Effector CD8-positive, alpha-beta T cell (primary cell): ENCODE measurements at regions not wholly inside any gene's neighbourhood (a gene's known extent, or its start where the extent isn't known, plus 50 kb on each side); places are given as distances from the start of the nearest gene placed in this dataset.

Experiments
- DNase-seq: peaks from one replicate; lab custom pipeline; 2025; lab: John Stamatoyannopoulos, UW

GRCh38 chr9:32260151-32260862 lies 124.1 kb upstream of the ACO1 start:
- no peak for DNase-seq

GRCh38 chr9:32264170-32264864 lies 120.1 kb upstream of the ACO1 start:
- DNase-seq, result no peak

- no peak for DNase-seq
These were observed 119.4 kb upstream of the ACO1 start for GRCh38 chr9:32265037-32265436.

GRCh38 chr9:32278991-32279390 lies 105.5 kb upstream of the ACO1 start:
- DNase-seq, result no peak

- DNase-seq, result no peak
These were observed 94.7 kb upstream of the ACO1 start for GRCh38 chr9:32289756-32290155.

GRCh38 chr9:32291370-32291769 lies 93.1 kb upstream of the ACO1 start:
- DNase-seq, result no peak

- no peak for DNase-seq
These were observed 91.8 kb upstream of the ACO1 start for GRCh38 chr9:32292611-32293010.

GRCh38 chr9:32293091-32293490 lies 91.4 kb upstream of the ACO1 start:
- DNase-seq, result no peak

GRCh38 chr9:32294106-32294505 lies 90.3 kb upstream of the ACO1 start:
- DNase-seq, result no peak

- DNase-seq, result no peak
These were observed 84.1 kb upstream of the ACO1 start for GRCh38 chr9:32300373-32300772.

GRCh38 chr9:32304495-32304894 lies 79.9 kb upstream of the ACO1 start:
- no peak for DNase-seq

GRCh38 chr9:32306006-32306405 lies 78.4 kb upstream of the ACO1 start:
- DNase-seq, result no peak

- DNase-seq, result no peak
These were observed 65.0 kb upstream of the ACO1 start for GRCh38 chr9:32319312-32319929.

GRCh38 chr9:32322622-32323021 lies 61.8 kb upstream of the ACO1 start:
- no peak for DNase-seq

GRCh38 chr9:32326146-32326545 lies 58.3 kb upstream of the ACO1 start:
- no peak for DNase-seq

GRCh38 chr9:32331240-32331639 lies 53.2 kb upstream of the ACO1 start:
- no peak for DNase-seq

- no peak for DNase-seq
These were observed 50.3 kb upstream of the ACO1 start for GRCh38 chr9:32334112-32334511.
